Gastroesophageal sphincter (tissue), 4 donors: ENCODE measurements at regions not wholly inside any gene's neighbourhood (a gene's known extent, or its start where the extent isn't known, plus 50 kb on each side); places are given as distances from the start of the nearest gene placed in this dataset.

Experiments used
- ATAC-seq: fragments of 150-250 bp; one replicate; pipeline ENCODE4 v1.9.1; 2016; ENCODE audit warnings: mild to moderate bottlenecking, moderate library complexity
- H3K27ac ChIP-seq, 4 donors: fragments of 200-600 bp; sonication (generic) in 3 of 4; 1 replicate in 3 of 4; 2 replicates in 1 of 4; pipeline ENCODE4 v1.5.1; 2016 to 2019
- H3K27me3 ChIP-seq: fragments of 200-600 bp; sonication (generic); one replicate; pipeline ENCODE4 v1.5.1; 2019
- H3K36me3 ChIP-seq, 2 donors: fragments of 200-600 bp; sonication (generic); one replicate each; pipeline ENCODE4 v1.5.1; 2019; ENCODE audit warnings: control low read depth in 1 of 2
- H3K4me1 ChIP-seq, 3 donors: fragments of 200-600 bp; sonication (generic); 1 replicate in 2 of 3; 2 replicates in 1 of 3; pipeline ENCODE4 v1.5.1; 2016 to 2019; ENCODE audit warnings: control low read depth in 2 of 3
- H3K4me3 ChIP-seq, 2 donors: fragments of 200-600 bp; sonication (generic); one replicate each; pipeline ENCODE4 v1.5.1; 2019; ENCODE audit warnings: mild to moderate bottlenecking in 1 of 2, moderate library complexity in 1 of 2
- H3K9me3 ChIP-seq, 3 donors: fragments of 200-600 bp; sonication (generic); one replicate each; pipeline ENCODE4 v1.5.1; 2017 to 2019; ENCODE audit warnings: control low read depth in 2 of 3
- CTCF ChIP-seq, 4 experiments: fragments of 200-600 bp in 2 of 4; fragments of 450-650 bp in 2 of 4; sonication (generic) in 1 of 4; IDR thresholded peaks; one replicate each; pipeline ENCODE4 v1.5.1; 2017 to 2019; ENCODE audit warnings: antibody characterized with exemption in 4 of 4, mild to moderate bottlenecking in 2 of 4, moderate library complexity in 2 of 4
- EP300 ChIP-seq: sonication (generic); formaldehyde crosslinking; IDR thresholded peaks from one replicate; pipeline ENCODE4 v1.6.1; 2017; ENCODE audit warnings: antibody characterized with exemption, mild to moderate bottlenecking
- POLR2A ChIP-seq, 2 donors: fragments of 450-650 bp; IDR thresholded peaks; one replicate each; pipeline ENCODE4 v1.6.1; 2017; ENCODE audit warnings: antibody characterized with exemption in 2 of 2, mild to moderate bottlenecking in 2 of 2, moderate library complexity in 1 of 2
- POLR2AphosphoS5 ChIP-seq: sonication (generic); formaldehyde crosslinking; IDR thresholded peaks from one replicate; pipeline ENCODE4 v1.6.1; 2017; ENCODE audit warnings: antibody characterized with exemption
- WGBS, 2 donors: methylation state at CpG; one replicate each; pipeline ENCODE4 v1.1.5; 2018; ENCODE audit warnings: low coverage in 1 of 2; 5-methylcytosine and 5-hydroxymethylcytosine counted together

GRCh38 chr2:174660984-174661675 is 63.5 kb upstream of the WIPF1 start:
- H3K9me3 ChIP-seq = peaks cover 0 to under 1% (median 0%) of the 10 kb centered on the region in 3 donors
- peaks cover 0 to 74% (median 12%) of the 10 kb centered on the region in 3 donors for H3K4me1 ChIP-seq
- ATAC-seq = no peak
- no peaks in the 10 kb centered on the region for H3K36me3 ChIP-seq
- H3K27ac ChIP-seq = no peak overlapping the region
- H3K4me3 ChIP-seq = no peak overlapping the region
- no peaks in the 10 kb centered on the region for H3K27me3 ChIP-seq
- 93 to 100% methylated on average over 2 to 9 of the region's 9 CpGs for WGBS, 2 donors
- TF ChIP-seq EP300 (no peak), CTCF (IDR thresholded peaks at IDR 0.05) (no peak), POLR2AphosphoS5 (no peak), POLR2A (IDR thresholded peaks at IDR 0.05) (no peak)

GRCh38 chr2:174659069-174659900 is 61.7 kb upstream of the WIPF1 start:
- TF ChIP-seq EP300 = no peak
- TF ChIP-seq POLR2AphosphoS5 = no peak
- no peak for TF ChIP-seq POLR2A (IDR thresholded peaks at IDR 0.05)
- TF ChIP-seq CTCF (IDR thresholded peaks at IDR 0.05) = no peak
- Histone ChIP-seq H3K36me3 (no peaks in the 10 kb centered on the region), H3K27ac (no peak overlapping the region), H3K4me1 (peaks cover 0 to 68% (median 12%) of the 10 kb centered on the region in 3 donors), H3K27me3 (no peaks in the 10 kb centered on the region), H3K4me3 (no peak overlapping the region), H3K9me3 (peaks cover 0 to 4% (median 0%) of the 10 kb centered on the region in 3 donors)
- ATAC-seq = no peak
- 69 to 90% methylated on average over 3 to 7 of the region's 7 CpGs for WGBS, 2 donors

GRCh38 chr2:174656676-174657176 is 59.1 kb upstream of the WIPF1 start:
- Histone ChIP-seq H3K27me3 (no peaks in the 10 kb centered on the region), H3K27ac (no peak overlapping the region), H3K9me3 (peaks cover 0 to 4% (median 0%) of the 10 kb centered on the region in 3 donors), H3K4me1 (peaks cover 0 to 47% (median 0%) of the 10 kb centered on the region in 3 donors), H3K4me3 (no peak overlapping the region), H3K36me3 (no peaks in the 10 kb centered on the region)
- no peak for ATAC-seq
- no peak for TF ChIP-seq EP300
- TF ChIP-seq POLR2AphosphoS5 = no peak
- no peak for TF ChIP-seq CTCF (IDR thresholded peaks at IDR 0.05)
- TF ChIP-seq POLR2A (IDR thresholded peaks at IDR 0.05) = no peak

- ATAC-seq = no peak
- Histone ChIP-seq H3K27me3 (no peaks in the 10 kb centered on the region), H3K36me3 (no peaks in the 10 kb centered on the region), H3K27ac (no peak overlapping the region), H3K9me3 (peaks cover 0 to 4% (median 0%) of the 10 kb centered on the region in 3 donors), H3K4me3 (no peak overlapping the region), H3K4me1 (peaks cover 0 to 40% (median 0%) of the 10 kb centered on the region in 3 donors)
- TF ChIP-seq CTCF (IDR thresholded peaks at IDR 0.05) (no peak), EP300 (no peak), POLR2AphosphoS5 (no peak), POLR2A (IDR thresholded peaks at IDR 0.05) (no peak)
Observed at GRCh38 chr2:174656035-174656434, 58.4 kb upstream of the WIPF1 start.
